ENCODE measurements at regions not wholly inside any gene's neighbourhood (a gene's known extent, or its start where the extent isn't known, plus 50 kb on each side); places are given as distances from the start of the nearest gene placed in this dataset.

GRCh38 chr14:42045383-42045782 lies 438.7 kb downstream of the LRFN5 start:
- TF ChIP-seq EZH2 (IDR thresholded peaks at IDR 0.05; ENCODE audit: borderline replicate concordance, low read depth, low read length, severe bottlenecking) (no peak), CTCF (IDR thresholded peaks at IDR 0.05; ENCODE audit: borderline replicate concordance, extremely low read depth, low read length, poor library complexity, severe bottlenecking) (no peak)

Measured in DND-41 (cell line).